GM12878 (cell line): ENCODE measurements at regions not wholly inside any gene's neighbourhood (a gene's known extent, or its start where the extent isn't known, plus 50 kb on each side); places are given as distances from the start of the nearest gene placed in this dataset.

Experiments
- GABPA ChIP-seq: IDR thresholded peaks from 2 replicates; pipeline ENCODE4 v1.6.1; 2014; ENCODE audit warnings: antibody characterized with exemption, low read depth, mild to moderate bottlenecking, inconsistent platforms
- MEF2A ChIP-seq: IDR thresholded peaks from 2 replicates; pipeline ENCODE4 v1.6.1; 2011; ENCODE audit warnings: low read depth, mild to moderate bottlenecking, low read length, moderate library complexity; ENCODE audit not compliant: insufficient read depth
- TF ChIP-seq, protein P1 (sequence below), 3 experiments: IDR thresholded peaks in 2 of 3; conservative IDR thresholded peaks in 1 of 3; 2 replicates each; pipeline ENCODE4 v1.5.1; 2011; ENCODE audit warnings: low read depth in 3 of 3, low read length in 3 of 3, mild to moderate bottlenecking in 3 of 3, control low read depth in 2 of 3, moderate library complexity in 2 of 3, inconsistent platforms in 1 of 3, mixed read lengths in 1 of 3; ENCODE audit not compliant: control insufficient read depth in 2 of 3, insufficient read depth in 1 of 3; ENCODE audit errors: extremely low read depth in 1 of 3

DNA sequence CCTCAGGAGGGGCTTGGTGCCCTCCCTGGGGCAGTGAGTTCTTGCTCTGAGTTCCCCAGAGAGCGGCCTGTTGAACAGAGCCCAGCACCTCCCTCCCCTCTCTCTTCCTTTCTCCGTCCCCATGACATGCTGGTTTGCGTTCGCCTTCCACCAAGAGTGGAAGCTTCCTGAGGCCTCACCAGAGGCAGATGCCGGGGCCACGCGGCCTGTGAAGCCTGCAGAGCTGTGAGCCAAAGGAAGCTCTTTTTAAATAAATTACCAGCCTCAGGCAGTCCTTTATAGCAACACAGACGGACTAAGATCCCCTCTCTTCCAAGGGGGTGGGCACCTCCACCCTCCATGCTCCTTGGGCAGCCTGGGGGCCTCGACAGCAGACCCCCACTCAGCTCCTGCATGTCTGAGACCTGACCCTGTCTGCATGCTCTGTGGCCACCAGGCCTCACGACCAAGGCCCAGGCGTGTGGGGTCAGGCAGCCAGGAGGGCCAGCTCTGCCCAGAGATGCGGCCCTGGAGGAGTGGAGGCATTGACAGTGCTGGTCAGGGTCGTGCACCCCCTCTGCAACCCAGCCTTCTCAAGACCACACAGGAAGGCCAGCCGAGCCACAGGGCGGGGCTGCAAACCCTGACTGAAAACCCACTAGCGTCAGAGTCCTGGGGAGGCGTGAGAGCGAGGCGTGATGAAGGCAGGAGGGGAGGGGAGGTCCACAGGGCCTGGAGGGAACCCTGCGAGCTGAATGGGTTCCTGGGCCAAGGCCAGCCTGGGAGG lies 54.6 kb upstream of the ADGRA1 start:
- TF ChIP-seq MEF2A (no peak), GABPA (no peak)
- TF ChIP-seq, protein P1, sequence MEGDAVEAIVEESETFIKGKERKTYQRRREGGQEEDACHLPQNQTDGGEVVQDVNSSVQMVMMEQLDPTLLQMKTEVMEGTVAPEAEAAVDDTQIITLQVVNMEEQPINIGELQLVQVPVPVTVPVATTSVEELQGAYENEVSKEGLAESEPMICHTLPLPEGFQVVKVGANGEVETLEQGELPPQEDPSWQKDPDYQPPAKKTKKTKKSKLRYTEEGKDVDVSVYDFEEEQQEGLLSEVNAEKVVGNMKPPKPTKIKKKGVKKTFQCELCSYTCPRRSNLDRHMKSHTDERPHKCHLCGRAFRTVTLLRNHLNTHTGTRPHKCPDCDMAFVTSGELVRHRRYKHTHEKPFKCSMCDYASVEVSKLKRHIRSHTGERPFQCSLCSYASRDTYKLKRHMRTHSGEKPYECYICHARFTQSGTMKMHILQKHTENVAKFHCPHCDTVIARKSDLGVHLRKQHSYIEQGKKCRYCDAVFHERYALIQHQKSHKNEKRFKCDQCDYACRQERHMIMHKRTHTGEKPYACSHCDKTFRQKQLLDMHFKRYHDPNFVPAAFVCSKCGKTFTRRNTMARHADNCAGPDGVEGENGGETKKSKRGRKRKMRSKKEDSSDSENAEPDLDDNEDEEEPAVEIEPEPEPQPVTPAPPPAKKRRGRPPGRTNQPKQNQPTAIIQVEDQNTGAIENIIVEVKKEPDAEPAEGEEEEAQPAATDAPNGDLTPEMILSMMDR (IDR thresholded peaks at IDR 0.05 in 2 of 3, conservative IDR thresholded peaks at IDR 0.05 in 1 of 3; ENCODE audit: control insufficient read depth in 2 of 3, extremely low read depth in 1 of 3, insufficient read depth in 1 of 3, low read depth in 3 of 3, low read length in 3 of 3): no peak
